ENCODE measurements at regions not wholly inside any gene's neighbourhood (a gene's known extent, or its start where the extent isn't known, plus 50 kb on each side); places are given as distances from the start of the nearest gene placed in this dataset.

DNA sequence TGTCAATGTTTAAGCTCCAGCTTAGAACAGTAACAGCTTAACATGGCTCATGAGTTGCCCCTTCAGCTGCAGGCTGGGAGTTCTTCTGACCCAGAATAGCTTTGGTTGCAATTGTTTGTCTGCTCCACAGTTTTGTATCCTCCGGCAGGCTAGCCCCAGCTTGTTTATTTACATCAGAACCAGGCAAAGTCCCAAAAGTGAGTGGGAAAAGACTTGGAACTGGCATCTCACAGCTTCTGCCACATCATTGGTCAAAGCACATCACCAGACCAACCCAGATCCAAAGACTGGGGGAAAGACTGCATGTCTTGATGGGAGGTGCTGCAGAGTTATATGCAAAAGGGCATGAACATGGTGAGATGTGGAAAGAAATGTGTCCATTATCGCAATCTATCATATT lies 231.2 kb upstream of the CPEB2 start:
- TF ChIP-seq, protein P1, sequence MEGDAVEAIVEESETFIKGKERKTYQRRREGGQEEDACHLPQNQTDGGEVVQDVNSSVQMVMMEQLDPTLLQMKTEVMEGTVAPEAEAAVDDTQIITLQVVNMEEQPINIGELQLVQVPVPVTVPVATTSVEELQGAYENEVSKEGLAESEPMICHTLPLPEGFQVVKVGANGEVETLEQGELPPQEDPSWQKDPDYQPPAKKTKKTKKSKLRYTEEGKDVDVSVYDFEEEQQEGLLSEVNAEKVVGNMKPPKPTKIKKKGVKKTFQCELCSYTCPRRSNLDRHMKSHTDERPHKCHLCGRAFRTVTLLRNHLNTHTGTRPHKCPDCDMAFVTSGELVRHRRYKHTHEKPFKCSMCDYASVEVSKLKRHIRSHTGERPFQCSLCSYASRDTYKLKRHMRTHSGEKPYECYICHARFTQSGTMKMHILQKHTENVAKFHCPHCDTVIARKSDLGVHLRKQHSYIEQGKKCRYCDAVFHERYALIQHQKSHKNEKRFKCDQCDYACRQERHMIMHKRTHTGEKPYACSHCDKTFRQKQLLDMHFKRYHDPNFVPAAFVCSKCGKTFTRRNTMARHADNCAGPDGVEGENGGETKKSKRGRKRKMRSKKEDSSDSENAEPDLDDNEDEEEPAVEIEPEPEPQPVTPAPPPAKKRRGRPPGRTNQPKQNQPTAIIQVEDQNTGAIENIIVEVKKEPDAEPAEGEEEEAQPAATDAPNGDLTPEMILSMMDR (IDR thresholded peaks at IDR 0.05): no peak
- TF ChIP-seq POLR2A (IDR thresholded peaks at IDR 0.05; ENCODE audit: low read depth) (no peak), POLR2AphosphoS5 (IDR thresholded peaks at IDR 0.05) (no peak)

All from esophagus muscularis mucosa (tissue), 3 donors.